Mucosa of rectum (tissue), 2 donors: ENCODE measurements at regions not wholly inside any gene's neighbourhood (a gene's known extent, or its start where the extent isn't known, plus 50 kb on each side); places are given as distances from the start of the nearest gene placed in this dataset.

Source experiments
- H3K27ac ChIP-seq, 2 donors: one replicate each; pipeline ENCODE4 v1.7.0; 2013; ENCODE audit warnings: inconsistent platforms in 2 of 2, low read depth in 2 of 2, low read length in 2 of 2
- H3K27me3 ChIP-seq, 2 donors: one replicate each; pipeline ENCODE4 v1.7.0; 2013; ENCODE audit warnings: low read length in 2 of 2; ENCODE audit not compliant: control insufficient read depth in 2 of 2, insufficient read depth in 2 of 2
- H3K36me3 ChIP-seq, 2 donors: one replicate each; pipeline ENCODE4 v1.7.0; 2013; ENCODE audit warnings: low read length in 2 of 2; ENCODE audit not compliant: control insufficient read depth in 2 of 2, insufficient read depth in 2 of 2
- H3K4me1 ChIP-seq, 2 donors: one replicate each; pipeline ENCODE4 v1.7.0; 2013; ENCODE audit warnings: low read length in 2 of 2, mild to moderate bottlenecking in 1 of 2; ENCODE audit not compliant: control insufficient read depth in 2 of 2, insufficient read depth in 2 of 2
- H3K4me3 ChIP-seq, 2 donors: one replicate each; pipeline ENCODE4 v1.7.0; 2013; ENCODE audit warnings: low read length in 2 of 2
- H3K9ac ChIP-seq, 2 donors: one replicate each; pipeline ENCODE4 v1.7.0; 2013; ENCODE audit warnings: low read length in 2 of 2, low read depth in 1 of 2, mild to moderate bottlenecking in 1 of 2
- H3K9me3 ChIP-seq, 2 donors: one replicate each; pipeline ENCODE4 v1.7.0; 2013; ENCODE audit warnings: low read length in 2 of 2; ENCODE audit not compliant: control insufficient read depth in 2 of 2
- donor health status: healthy.
- donor health status: Normal muscosa, but diverticular disease.

- H3K27me3 ChIP-seq: no peaks in the 10 kb centered on the region
- no peak overlapping the region for H3K27ac ChIP-seq
- H3K9ac ChIP-seq: no peak overlapping the region
- H3K36me3 ChIP-seq: no peaks in the 10 kb centered on the region
- no peaks in the 10 kb centered on the region for H3K4me1 ChIP-seq
- no peak overlapping the region for H3K4me3 ChIP-seq
- no peaks in the 10 kb centered on the region for H3K9me3 ChIP-seq
Measured at GRCh38 chr7:94054130-94054529, 50.0 kb upstream of the BET1 start.

- no peaks in the 10 kb centered on the region for H3K36me3 ChIP-seq
- H3K9ac ChIP-seq: no peak overlapping the region
- no peaks in the 10 kb centered on the region for H3K4me1 ChIP-seq
- no peak overlapping the region for H3K4me3 ChIP-seq
- H3K9me3 ChIP-seq: no peaks in the 10 kb centered on the region
- H3K27ac ChIP-seq: no peak overlapping the region
- H3K27me3 ChIP-seq: no peaks in the 10 kb centered on the region
Measured at GRCh38 chr7:94055963-94056362, 51.8 kb upstream of the BET1 start.

- Histone ChIP-seq H3K9ac (no peak overlapping the region), H3K27ac (no peak overlapping the region), H3K4me3 (no peak overlapping the region), H3K27me3 (no peaks in the 10 kb centered on the region), H3K9me3 (no peaks in the 10 kb centered on the region), H3K4me1 (no peaks in the 10 kb centered on the region), H3K36me3 (no peaks in the 10 kb centered on the region)
Measured at GRCh38 chr7:94056796-94057207, 52.6 kb upstream of the BET1 start.

DNA sequence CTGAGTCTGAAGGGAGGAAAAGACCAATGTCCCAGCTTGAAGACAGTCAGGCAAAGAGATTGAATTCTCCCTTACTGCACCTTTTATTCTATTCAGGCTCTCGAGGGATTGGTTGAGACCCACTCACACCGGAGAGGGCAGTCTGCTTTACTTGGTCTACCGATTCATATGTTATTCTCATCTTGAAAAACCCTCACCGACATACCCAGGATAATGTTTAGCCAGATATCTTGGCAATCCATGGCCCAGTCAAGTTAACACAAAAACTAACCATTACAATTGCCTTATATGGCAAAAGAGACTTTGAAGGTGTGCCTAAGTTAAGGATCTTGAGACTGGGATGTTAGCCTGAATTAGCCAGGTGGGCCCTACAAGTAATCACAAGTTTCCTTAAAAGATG, 53.8 kb upstream of the BET1 start:
- Histone ChIP-seq H3K36me3 (no peaks in the 10 kb centered on the region), H3K27ac (no peak overlapping the region), H3K9me3 (no peaks in the 10 kb centered on the region), H3K4me1 (no peaks in the 10 kb centered on the region), H3K27me3 (peaks cover 0 to 2% of the 10 kb centered on the region in 2 donors), H3K4me3 (no peak overlapping the region), H3K9ac (no peak overlapping the region)

DNA sequence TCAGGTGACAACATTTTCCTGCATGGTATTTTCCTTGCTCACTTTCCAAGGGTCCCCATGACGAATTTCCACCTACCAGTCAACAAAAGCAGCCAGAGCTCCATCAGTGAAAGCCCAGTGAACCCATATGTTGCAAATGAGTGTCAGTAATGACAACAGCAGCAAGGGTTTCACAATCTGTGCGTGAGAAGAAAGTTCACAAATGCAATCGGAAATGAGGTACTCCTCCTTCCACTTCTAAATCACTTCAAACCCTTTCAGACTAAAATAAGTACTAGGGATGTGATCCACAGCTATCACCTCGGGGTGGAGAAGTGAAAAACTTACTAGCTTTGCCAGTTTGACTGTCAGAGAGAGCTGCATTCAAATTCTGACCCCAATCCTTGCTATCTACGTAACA, 55.6 kb upstream of the BET1 start:
- H3K36me3 ChIP-seq: no peaks in the 10 kb centered on the region
- no peaks in the 10 kb centered on the region for H3K4me1 ChIP-seq
- no peak overlapping the region for H3K4me3 ChIP-seq
- H3K9me3 ChIP-seq: no peaks in the 10 kb centered on the region
- H3K9ac ChIP-seq: no peak overlapping the region
- H3K27ac ChIP-seq: no peak overlapping the region
- peaks cover 0 to 2% of the 10 kb centered on the region in 2 donors for H3K27me3 ChIP-seq

DNA sequence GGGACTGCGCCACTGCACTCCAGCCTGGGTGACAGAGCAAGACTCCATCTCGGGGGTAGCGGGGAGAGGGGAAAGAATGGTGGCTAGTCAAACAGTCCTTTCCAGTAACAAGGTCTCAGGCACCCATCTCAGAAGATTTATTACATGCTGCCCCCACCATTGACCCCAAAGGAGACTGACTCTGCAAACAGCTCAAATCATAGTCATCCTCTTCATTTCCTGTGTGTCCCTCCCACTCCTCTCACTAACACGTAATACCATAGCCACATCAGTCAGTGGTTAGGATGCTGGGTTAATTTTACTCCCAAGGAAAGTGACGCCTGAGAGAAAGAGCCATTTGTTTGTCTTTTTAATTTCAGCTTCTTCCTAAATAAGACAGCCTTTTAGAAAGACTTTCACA, 56.6 kb upstream of the BET1 start:
- Histone ChIP-seq H3K4me1 (no peaks in the 10 kb centered on the region), H3K36me3 (no peaks in the 10 kb centered on the region), H3K4me3 (no peak overlapping the region), H3K9ac (no peak overlapping the region), H3K27me3 (peaks cover 0 to 2% of the 10 kb centered on the region in 2 donors), H3K9me3 (no peaks in the 10 kb centered on the region), H3K27ac (no peak overlapping the region)

DNA sequence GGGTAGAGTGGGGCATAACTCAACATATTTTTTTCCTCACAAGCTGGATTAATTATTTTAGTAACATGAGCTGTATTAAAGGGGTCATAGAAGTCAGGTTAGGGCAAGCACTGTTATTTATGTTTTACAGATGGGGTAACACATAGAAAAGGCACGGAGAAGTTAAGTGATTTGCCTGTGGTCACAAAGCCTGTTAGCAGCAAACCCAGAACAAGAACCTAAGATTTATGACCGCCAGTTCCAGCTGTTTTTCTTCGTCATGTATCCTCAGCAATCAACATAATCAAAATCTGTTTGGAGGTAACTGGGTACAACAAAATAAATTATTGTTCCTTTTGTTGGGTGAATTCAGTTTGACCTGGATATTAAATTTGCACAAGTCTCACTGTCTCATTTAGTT, 57.2 kb upstream of the BET1 start:
- H3K27ac ChIP-seq: no peak overlapping the region
- peaks cover 0 to 2% of the 10 kb centered on the region in 2 donors for H3K27me3 ChIP-seq
- no peaks in the 10 kb centered on the region for H3K36me3 ChIP-seq
- H3K9me3 ChIP-seq: no peaks in the 10 kb centered on the region
- H3K4me3 ChIP-seq: no peak overlapping the region
- H3K4me1 ChIP-seq: no peaks in the 10 kb centered on the region
- no peak overlapping the region for H3K9ac ChIP-seq

- H3K27ac ChIP-seq: no peak overlapping the region
- no peak overlapping the region for H3K4me3 ChIP-seq
- H3K9ac ChIP-seq: no peak overlapping the region
- no peaks in the 10 kb centered on the region for H3K4me1 ChIP-seq
- H3K9me3 ChIP-seq: no peaks in the 10 kb centered on the region
- H3K36me3 ChIP-seq: no peaks in the 10 kb centered on the region
- H3K27me3 ChIP-seq: peaks cover 0 to 2% of the 10 kb centered on the region in 2 donors
Measured at GRCh38 chr7:94062372-94062771, 58.2 kb upstream of the BET1 start.

DNA sequence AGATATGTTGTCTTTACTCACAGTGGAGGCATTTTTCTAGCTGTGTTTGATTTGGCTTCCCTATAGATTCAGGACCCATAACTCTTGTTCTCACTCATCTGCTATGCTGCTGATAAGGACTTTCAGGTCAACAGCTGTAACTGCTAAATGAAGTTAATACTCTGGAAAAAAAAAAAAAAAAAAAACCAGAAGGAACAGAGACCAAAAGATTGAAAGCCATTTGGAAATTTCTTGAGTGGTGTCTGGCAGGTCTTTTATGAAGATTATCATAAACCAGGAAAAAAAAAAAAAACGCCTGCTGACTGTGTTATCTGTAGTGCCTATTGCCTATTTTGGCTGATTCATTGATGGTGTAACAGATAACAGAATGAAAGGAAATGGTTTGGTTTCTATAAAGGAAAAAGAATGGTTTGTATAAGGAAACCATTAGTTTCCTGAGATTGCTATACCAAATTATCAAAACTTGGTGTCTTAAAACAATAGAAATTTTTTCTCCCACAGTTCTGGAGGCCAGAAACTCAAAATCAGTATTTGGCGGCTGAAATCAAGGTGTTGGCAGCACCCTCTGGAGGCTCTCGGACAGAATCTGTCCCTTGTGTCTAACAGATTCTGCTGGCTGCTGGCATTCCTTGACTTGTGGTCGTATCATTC, 60.5 kb upstream of the BET1 start:
- Histone ChIP-seq H3K27me3 (peaks cover 0 to 2% of the 10 kb centered on the region in 2 donors), H3K27ac (no peak overlapping the region), H3K9ac (no peak overlapping the region), H3K36me3 (no peaks in the 10 kb centered on the region), H3K9me3 (no peaks in the 10 kb centered on the region), H3K4me1 (no peaks in the 10 kb centered on the region), H3K4me3 (no peak overlapping the region)

DNA sequence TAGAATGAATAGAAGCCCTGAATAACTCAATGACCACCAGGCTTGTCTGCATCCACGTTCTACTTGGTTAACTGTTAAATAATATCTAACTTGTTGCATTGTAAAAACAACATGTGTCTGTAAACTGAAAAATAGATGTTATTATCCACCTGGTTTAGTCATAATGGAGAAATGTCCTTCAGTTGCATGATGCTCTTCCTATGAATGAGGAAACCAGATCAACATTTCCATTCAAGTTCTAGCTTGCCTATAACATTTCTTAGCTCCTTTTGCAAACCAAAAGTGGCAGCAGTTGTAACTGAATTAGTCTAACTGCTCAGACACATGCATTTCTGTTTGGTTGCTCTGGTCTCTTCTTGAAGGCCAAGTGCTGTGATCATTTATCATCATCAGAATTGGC, 62.9 kb upstream of the BET1 start:
- Histone ChIP-seq H3K9ac (no peak overlapping the region), H3K4me1 (no peaks in the 10 kb centered on the region), H3K27ac (no peak overlapping the region), H3K27me3 (peaks cover 0 to 2% of the 10 kb centered on the region in 2 donors), H3K4me3 (no peak overlapping the region), H3K36me3 (no peaks in the 10 kb centered on the region), H3K9me3 (no peaks in the 10 kb centered on the region)

DNA sequence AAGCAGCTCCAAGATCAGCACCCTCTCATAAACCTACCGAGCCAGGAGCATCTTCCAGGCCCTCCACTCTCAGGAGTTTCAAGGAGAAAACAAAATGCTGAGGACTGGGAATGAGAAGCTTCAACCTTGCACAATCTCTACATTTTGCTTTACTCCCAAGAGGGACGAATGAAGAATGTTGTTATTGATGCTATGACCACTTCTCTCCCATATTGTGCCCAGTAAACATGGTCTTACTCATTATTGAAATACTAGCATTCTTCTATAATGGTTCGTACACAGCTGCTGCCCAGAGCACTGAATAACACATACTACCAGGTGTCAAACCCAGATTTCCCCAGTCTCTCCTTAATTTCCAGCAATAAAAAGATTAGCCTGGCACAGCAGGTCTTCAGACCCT, 63.4 kb upstream of the BET1 start:
- H3K27me3 ChIP-seq: peaks cover 0 to under 1% of the 10 kb centered on the region in 2 donors
- H3K36me3 ChIP-seq: no peaks in the 10 kb centered on the region
- H3K4me3 ChIP-seq: no peak overlapping the region
- H3K4me1 ChIP-seq: no peaks in the 10 kb centered on the region
- H3K9ac ChIP-seq: no peak overlapping the region
- no peaks in the 10 kb centered on the region for H3K9me3 ChIP-seq
- H3K27ac ChIP-seq: no peak overlapping the region
